Neural cell (in vitro differentiated cells): ENCODE measurements at regions not wholly inside any gene's neighbourhood (a gene's known extent, or its start where the extent isn't known, plus 50 kb on each side); places are given as distances from the start of the nearest gene placed in this dataset.

Experiments
- H2AFZ ChIP-seq: fragments of 200-600, 300-800 bp; sonication (generic), shearing (Covaris generic); 2 replicates; pipeline ENCODE4 v1.6.0; 2014; ENCODE audit warnings: low read depth, mild to moderate bottlenecking, antibody characterized with exemption, low read length, moderate library complexity
- H3F3A ChIP-seq: fragments of 200-600 bp; shearing (Covaris generic); 2 replicates; pipeline ENCODE4 v1.6.1; 2016; ENCODE audit warnings: mild to moderate bottlenecking, moderate library complexity, mixed read lengths, antibody characterized with exemption, low read length; ENCODE audit not compliant: insufficient read depth, poor library complexity, severe bottlenecking
- H3K27ac ChIP-seq: fragments of 200-600, 300-800 bp; sonication (generic), shearing (Covaris generic); 2 replicates; pipeline ENCODE4 v1.5.1; 2014; ENCODE audit warnings: mild to moderate bottlenecking, low read length, moderate library complexity
- H3K27me3 ChIP-seq: fragments of 300-800, 200-600 bp; sonication (generic), shearing (Covaris generic); 2 replicates; pipeline ENCODE4 v1.6.0; 2014; ENCODE audit warnings: mild to moderate bottlenecking, low read depth, low read length, moderate library complexity; ENCODE audit not compliant: insufficient read depth
- H3K36me3 ChIP-seq: fragments of 300-800, 200-600 bp; sonication (generic), shearing (Covaris generic); 2 replicates; pipeline ENCODE4 v1.5.1; 2014; ENCODE audit warnings: mild to moderate bottlenecking, antibody characterized with exemption, low read length, moderate library complexity; ENCODE audit not compliant: insufficient read depth
- H3K4me2 ChIP-seq: fragments of 300-800, 200-600 bp; sonication (generic), shearing (Covaris generic); 2 replicates; pipeline ENCODE4 v1.6.0; 2014; ENCODE audit warnings: mild to moderate bottlenecking, low read length
- H3K4me3 ChIP-seq: fragments of 300-800, 200-600 bp; sonication (generic), shearing (Covaris generic); 2 replicates; pipeline ENCODE4 v1.5.1; 2014; ENCODE audit warnings: mild to moderate bottlenecking, low read length, moderate library complexity
- H3K79me2 ChIP-seq: fragments of 200-600 bp; shearing (Covaris generic); replicated peaks from 2 replicates; pipeline ENCODE4 v1.6.0; 2014; ENCODE audit warnings: mild to moderate bottlenecking, low read length, moderate library complexity; ENCODE audit not compliant: insufficient read depth
- H3K9ac ChIP-seq: fragments of 300-800, 200-600 bp; sonication (generic), shearing (Covaris generic); 2 replicates; pipeline ENCODE4 v1.6.1; 2016; ENCODE audit warnings: mild to moderate bottlenecking, low read length, mixed read lengths
- H3K9me2 ChIP-seq: fragments of 200-600 bp; shearing (Covaris generic); 2 replicates; pipeline ENCODE4 v1.6.1; 2016; ENCODE audit warnings: mild to moderate bottlenecking, low read length, mixed read lengths; ENCODE audit not compliant: insufficient read depth
- H3K9me3 ChIP-seq: fragments of 200-600, 300-800 bp; sonication (generic), shearing (Covaris generic); 2 replicates; pipeline ENCODE4 v1.6.1; 2016; ENCODE audit warnings: mild to moderate bottlenecking, mixed run types, low read length, moderate library complexity, mixed read lengths
- H4K20me1 ChIP-seq: fragments of 200-600 bp; shearing (Covaris generic); 2 replicates; pipeline ENCODE4 v1.6.1; 2016; ENCODE audit warnings: mild to moderate bottlenecking, mixed run types; ENCODE audit not compliant: insufficient read depth
- CTCF ChIP-seq: fragments of 450-650 bp; IDR thresholded peaks from 2 replicates; pipeline ENCODE4 v1.5.1; 2014; ENCODE audit warnings: antibody characterized with exemption, mild to moderate bottlenecking, moderate library complexity; ENCODE audit not compliant: poor library complexity, severe bottlenecking
- EP300 ChIP-seq: fragments of 450-650 bp; conservative IDR thresholded peaks from 2 replicates; pipeline ENCODE4 v1.6.1; 2014; ENCODE audit warnings: antibody characterized with exemption, mild to moderate bottlenecking, moderate library complexity; ENCODE audit not compliant: poor library complexity, severe bottlenecking
- EZH2 ChIP-seq: fragments of 200-600, 300-800 bp; shearing (Covaris generic), sonication (generic); IDR thresholded peaks from 2 replicates; pipeline ENCODE4 v1.6.1; 2014; ENCODE audit warnings: antibody characterized with exemption, low read length, borderline replicate concordance, mild to moderate bottlenecking; ENCODE audit not compliant: insufficient read depth, poor library complexity, severe bottlenecking
- MXI1 ChIP-seq: fragments of 450-650 bp; conservative IDR thresholded peaks from 2 replicates; pipeline ENCODE4 v1.6.1; 2014; ENCODE audit warnings: antibody characterized with exemption, mild to moderate bottlenecking; ENCODE audit not compliant: poor library complexity, severe bottlenecking
- POLR2AphosphoS5 ChIP-seq: IDR thresholded peaks from 2 replicates; pipeline ENCODE4 v1.6.1; 2012
- RAD21 ChIP-seq: fragments of 450-650 bp; conservative IDR thresholded peaks from 2 replicates; pipeline ENCODE4 v1.6.1; 2014; ENCODE audit warnings: antibody characterized with exemption, mild to moderate bottlenecking, moderate library complexity
- REST ChIP-seq: IDR thresholded peaks from 2 replicates; pipeline ENCODE4 v1.6.1; 2012; ENCODE audit warnings: borderline replicate concordance
- SMC3 ChIP-seq: fragments of 450-650 bp; conservative IDR thresholded peaks from 2 replicates; pipeline ENCODE4 v1.6.1; 2014; ENCODE audit warnings: antibody characterized with exemption, mild to moderate bottlenecking, moderate library complexity; ENCODE audit not compliant: poor library complexity
- TAF1 ChIP-seq: IDR thresholded peaks from 2 replicates; pipeline ENCODE4 v1.6.1; 2012; ENCODE audit warnings: low read depth

GRCh38 chr13:95387733-95388207 is 86.5 kb upstream of the ABCC4 start:
- Histone ChIP-seq H3K4me3 (no peak overlapping the region), H3K27ac (no peak overlapping the region), H3K9me3 (no peaks in the 10 kb centered on the region), H3K9me2 (no peaks in the 10 kb centered on the region), H3K79me2 (no peaks in the 10 kb centered on the region), H3F3A (no peaks in the 10 kb centered on the region), H3K9ac (no peak overlapping the region), H4K20me1 (no peaks in the 10 kb centered on the region), H3K36me3 (no peaks in the 10 kb centered on the region), H3K4me2 (no peak overlapping the region), H3K27me3 (no peaks in the 10 kb centered on the region), H2AFZ (no peak overlapping the region)
- no peak for TF ChIP-seq CTCF
- no peak for TF ChIP-seq REST
- no peak for TF ChIP-seq EP300
- TF ChIP-seq TAF1 = no peak
- TF ChIP-seq SMC3 = no peak
- TF ChIP-seq MXI1 = no peak
- TF ChIP-seq POLR2AphosphoS5 = no peak
- TF ChIP-seq EZH2 = no peak

- Histone ChIP-seq H3K9me2 (no peaks in the 10 kb centered on the region), H3K27me3 (no peaks in the 10 kb centered on the region), H4K20me1 (no peaks in the 10 kb centered on the region), H3K27ac (no peak overlapping the region), H2AFZ (no peak overlapping the region), H3K79me2 (no peaks in the 10 kb centered on the region), H3K4me2 (no peak overlapping the region), H3K36me3 (no peaks in the 10 kb centered on the region), H3K9me3 (no peaks in the 10 kb centered on the region), H3K4me3 (no peak overlapping the region), H3K9ac (no peak overlapping the region), H3F3A (no peaks in the 10 kb centered on the region)
- no peak for TF ChIP-seq EP300
These were observed 87.3 kb upstream of the ABCC4 start for GRCh38 chr13:95388420-95389079.

DNA sequence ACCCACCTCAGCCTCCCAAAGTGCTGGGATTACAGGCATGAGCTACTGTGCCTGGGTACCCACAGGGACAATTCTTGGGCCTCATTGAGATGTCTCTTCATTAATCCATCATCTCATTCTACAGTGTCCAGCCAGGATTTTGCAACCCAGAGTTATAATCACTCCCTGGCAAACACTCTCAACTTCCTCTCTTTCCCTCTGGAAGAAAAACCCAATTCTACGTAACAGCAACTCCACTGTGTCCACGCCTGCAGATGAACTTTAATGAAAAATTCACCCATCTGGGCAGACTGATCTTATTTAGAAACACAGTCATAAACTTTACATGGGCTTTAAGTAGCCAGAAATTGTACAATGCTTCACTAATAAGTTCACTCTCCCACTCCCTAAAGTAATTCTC is 90.1 kb upstream of the ABCC4 start:
- Histone ChIP-seq H3K27me3 (no peaks in the 10 kb centered on the region), H3K9me2 (no peaks in the 10 kb centered on the region), H4K20me1 (no peaks in the 10 kb centered on the region), H3K4me3 (no peak overlapping the region), H3K9me3 (no peaks in the 10 kb centered on the region), H2AFZ (no peak overlapping the region), H3K9ac (no peak overlapping the region), H3K36me3 (no peaks in the 10 kb centered on the region), H3K27ac (no peak overlapping the region), H3K79me2 (no peaks in the 10 kb centered on the region), H3F3A (no peaks in the 10 kb centered on the region), H3K4me2 (no peak overlapping the region)
- TF ChIP-seq EP300 = no peak
- no peak for TF ChIP-seq RAD21
- TF ChIP-seq SMC3 = no peak
- TF ChIP-seq TAF1 = no peak
- TF ChIP-seq REST = no peak
- TF ChIP-seq MXI1 = no peak
- TF ChIP-seq EZH2 = no peak
- TF ChIP-seq POLR2AphosphoS5 = no peak
- no peak for TF ChIP-seq CTCF
